ENCODE measurements at regions not wholly inside any gene's neighbourhood (a gene's known extent, or its start where the extent isn't known, plus 50 kb on each side); places are given as distances from the start of the nearest gene placed in this dataset.

DNA sequence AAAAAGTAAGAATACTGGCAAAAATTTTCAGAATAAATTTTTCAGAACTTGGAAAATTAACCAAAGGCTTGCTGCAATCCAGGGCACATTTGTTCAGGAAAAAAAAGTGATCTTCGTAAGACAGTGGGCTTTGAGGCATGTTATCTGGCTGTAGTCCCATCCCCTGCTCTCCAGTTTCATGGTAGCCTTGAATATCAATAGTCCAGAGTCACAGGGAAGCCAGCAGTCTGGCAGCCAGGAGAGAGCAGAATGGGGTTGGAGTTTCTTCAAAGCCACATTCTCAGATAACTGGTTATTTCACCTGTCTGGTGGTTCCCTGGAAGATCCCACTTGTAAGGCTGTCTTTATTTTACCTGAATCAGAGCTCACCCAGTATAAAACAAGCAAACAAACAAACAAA, 669.3 kb downstream of the MATN1 start:
- DNase-seq: peak in 1 of 42 donors; percentile 2
- intact Hi-C loops (cut with DNase I): no loop called here

GRCh38 chr1:30052178-30052577, 671.2 kb downstream of the MATN1 start:
- peak in 1 of 42 donors; percentile 23 for DNase-seq
- intact Hi-C loops (cut with DNase I): no loop called here

DNA sequence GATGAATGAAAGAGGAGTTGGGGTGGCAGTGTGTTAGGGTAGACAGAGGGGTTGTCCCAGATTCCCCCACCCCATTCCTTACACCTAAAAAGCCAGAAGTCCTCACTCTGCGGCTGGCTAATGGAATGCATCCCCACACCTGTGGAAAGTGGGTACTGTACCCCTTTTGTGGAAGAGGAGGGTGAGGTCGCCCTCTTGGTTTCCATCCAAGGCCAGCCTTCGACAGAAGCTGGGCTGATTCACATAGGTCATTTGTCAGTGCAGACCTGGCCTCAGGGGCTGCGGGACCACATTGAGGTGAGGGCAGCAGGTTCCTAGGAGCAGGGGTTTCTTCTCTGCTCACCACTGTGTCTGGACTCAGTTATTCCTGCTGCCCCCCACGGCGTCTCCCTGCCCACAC, 671.6 kb downstream of the MATN1 start:
- DNase-seq: peak in 1 of 42 donors; percentile 1
- intact Hi-C loops (cut with DNase I): no loop called here

GRCh38 chr1:30049748-30050296, 673.6 kb downstream of the MATN1 start:
- intact Hi-C loops (cut with DNase I): no loop called here
- DNase-seq: peak in 3 of 42 donors; percentile 3 to 18 (median 10)

DNA sequence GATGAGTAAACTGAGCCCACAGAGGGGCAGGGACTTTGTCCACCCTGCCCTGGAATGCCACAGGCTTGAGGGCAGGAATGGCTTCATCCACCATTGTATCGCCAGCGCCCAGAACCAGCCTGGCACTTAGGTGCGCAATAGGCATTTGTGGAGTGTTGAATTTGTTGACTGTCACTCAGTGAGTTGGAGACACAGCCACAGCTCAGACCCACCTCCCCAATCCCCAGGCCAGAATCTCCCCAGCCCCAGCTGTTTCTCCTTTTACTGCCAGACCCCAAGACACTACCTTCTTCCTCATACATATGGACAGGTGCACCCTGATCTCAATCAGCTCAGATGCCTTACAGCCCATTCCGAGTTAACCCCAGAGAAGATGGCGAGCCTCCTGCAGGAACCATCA, 674.5 kb downstream of the MATN1 start:
- intact Hi-C loops (cut with DNase I): no loop called here
- DNase-seq: peak in 3 of 42 donors; percentile 1 to 7 (median 2)

DNA sequence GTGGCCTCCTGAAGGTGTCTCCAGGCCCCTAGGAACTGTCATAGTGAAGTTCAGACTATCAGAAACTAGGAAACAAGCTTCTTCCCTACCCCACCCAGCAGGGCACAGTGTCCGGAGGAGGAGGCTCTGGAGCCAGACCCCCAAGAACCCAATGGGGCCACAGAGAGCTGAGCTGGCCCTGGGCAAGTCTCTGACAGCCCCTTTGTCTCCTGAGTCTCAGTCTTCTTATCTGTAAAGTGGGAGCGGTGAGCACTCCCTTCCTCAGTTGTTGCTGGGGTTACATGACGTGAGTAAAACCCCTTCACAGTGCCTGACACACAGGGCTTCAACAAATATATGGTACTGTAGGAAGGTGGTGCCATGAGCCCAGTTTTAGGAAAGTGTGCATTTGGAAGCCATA, 675.8 kb downstream of the MATN1 start:
- peak in 4 of 42 donors; percentile 1 to 15 (median 10) for DNase-seq
- intact Hi-C loops (cut with DNase I): no loop called here

DNA sequence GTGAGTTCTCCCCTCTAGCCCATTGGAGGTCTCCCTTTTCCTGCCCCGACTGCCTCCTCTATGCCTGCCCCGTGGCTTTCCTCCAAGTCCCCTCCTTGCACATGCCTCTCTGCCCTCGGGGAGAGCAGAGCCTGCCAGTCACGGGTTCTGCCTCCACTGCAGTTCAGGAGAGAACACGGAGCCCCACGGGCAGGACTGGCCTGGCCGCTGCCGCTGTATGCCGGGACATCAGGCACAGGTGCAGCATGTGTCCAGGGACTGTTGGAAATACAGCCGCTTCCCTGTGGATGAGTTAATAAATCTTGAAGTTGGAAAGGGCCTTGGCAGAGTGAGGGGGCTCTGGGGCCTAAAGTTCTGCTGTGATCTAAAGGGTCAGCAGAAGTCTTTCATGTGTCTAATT, 676.6 kb downstream of the MATN1 start:
- intact Hi-C loops (cut with DNase I): no loop called here
- peak in 1 of 42 donors; percentile 13 for DNase-seq

DNA sequence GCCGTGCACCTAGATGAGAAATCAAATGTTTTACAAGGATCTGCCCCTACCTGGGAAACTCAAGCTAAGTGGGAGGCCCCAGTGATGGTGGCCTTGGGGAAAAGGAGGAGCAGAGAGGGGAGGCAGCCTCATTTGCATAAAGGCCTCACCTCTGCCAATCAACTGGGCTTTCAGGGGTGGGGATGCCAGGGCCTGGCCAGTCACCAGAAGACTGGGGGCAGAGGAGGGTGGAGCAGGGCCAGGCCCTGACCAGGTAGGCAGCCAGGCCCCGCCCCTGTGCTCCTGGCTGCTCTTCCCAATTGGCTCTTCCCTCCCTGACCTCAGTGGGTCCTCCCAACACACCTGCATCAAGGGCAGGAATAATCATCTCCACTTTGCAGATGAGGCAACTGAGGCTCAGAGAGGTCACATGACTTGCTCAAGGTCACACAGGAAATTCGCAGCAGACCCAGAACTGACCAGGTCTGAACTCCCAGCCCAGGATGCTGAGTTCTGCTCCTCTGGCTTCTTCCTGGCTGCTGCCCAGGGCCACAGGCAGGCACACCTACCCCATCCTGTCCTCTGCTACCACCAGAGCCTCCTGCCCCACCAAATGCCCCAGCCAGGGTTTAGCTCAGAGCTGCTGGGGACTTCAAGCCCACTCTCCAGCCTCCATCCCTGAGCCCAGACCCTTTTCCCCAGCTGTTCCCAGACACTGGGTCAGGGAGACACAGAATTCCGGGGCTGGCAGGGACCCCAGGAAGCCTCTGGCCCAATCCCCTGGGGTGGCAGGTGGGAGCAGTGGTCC, 677.9 kb downstream of the MATN1 start:
- DNase-seq: peak in 1 of 42 donors; percentile 6
- intact Hi-C loops (cut with DNase I): no loop called here

GRCh38 chr1:30044656-30045144, 678.7 kb downstream of the MATN1 start:
- intact Hi-C loops (cut with DNase I): no loop called here
- DNase-seq: peak in 1 of 42 donors; percentile 18

DNA sequence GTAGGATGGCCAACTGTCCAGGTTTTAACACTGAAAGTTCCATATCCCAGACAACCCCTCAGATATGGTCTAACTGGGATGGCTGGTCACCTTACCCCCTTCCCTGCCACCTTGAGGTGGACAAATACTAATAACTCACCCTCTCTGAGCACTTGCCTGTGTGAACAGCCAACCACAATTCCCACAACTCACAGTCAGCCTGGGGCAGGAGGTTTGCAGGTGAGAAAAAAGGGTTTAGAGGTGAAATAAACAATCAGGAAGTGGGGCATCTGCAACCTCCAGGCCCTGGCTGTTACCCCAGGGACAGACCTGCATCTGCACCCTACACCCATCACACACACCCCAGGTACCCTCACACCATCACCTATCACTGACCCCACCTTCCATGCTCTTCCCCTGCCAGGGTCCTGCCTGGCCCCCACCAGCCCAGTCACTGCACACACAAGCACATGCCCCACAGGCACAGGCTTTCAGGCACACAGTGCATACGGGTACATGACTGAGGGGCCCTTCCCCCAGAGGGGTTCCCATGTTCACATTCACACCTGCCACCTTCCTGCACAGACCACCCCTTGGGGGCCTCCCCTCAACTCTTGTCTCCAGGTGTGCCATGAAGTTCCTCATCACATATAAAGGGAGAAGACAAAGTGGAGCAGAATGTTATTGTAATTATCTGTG, 679.5 kb downstream of the MATN1 start:
- peak in 2 of 42 donors; percentile 8 to 21 for DNase-seq
- intact Hi-C loops (cut with DNase I): no loop called here

- intact Hi-C loops (cut with DNase I): no loop called here
- DNase-seq: peak in 2 of 42 donors; percentile 14 to 20
These were observed 680.1 kb downstream of the MATN1 start for GRCh38 chr1:30043256-30043655.

GRCh38 chr1:30042438-30043147, 680.8 kb downstream of the MATN1 start:
- DNase-seq: peak in 2 of 42 donors; percentile 11 to 12
- intact Hi-C loops (cut with DNase I): no loop called here

DNA sequence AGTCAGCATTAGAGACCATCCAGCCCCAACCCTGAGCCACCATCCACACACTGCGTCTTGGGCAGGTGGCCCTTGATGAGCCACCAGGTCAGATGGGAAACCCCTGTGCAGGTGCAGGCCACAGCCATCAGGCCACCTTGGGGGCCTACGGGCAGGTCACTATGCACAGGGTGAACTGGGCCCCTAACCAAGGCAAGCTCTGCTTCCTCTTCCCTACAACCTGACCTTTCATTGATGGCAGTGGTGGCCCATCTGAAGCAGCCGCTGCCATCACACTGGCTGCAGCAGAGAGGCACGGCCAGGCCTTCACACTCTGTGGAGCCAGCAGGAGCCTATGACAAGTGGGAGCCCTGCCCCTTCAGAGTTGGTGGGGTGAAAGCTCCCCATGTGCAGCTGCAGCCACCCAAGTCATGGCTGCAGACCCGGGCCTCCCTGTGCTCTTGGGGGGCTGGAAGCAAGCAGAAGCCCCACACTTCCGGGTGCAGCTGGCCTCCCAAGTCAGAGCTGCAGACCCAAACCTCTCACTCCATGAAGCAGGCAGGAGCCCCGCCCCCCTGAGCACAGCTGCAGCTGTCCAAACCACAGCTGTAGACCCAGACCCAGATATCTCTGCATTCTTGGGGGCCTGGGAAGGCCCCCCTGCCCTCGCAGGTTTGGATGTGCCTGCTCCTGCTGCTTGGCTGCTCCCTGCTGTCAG, 681.5 kb downstream of the MATN1 start:
- intact Hi-C loops (cut with DNase I): no loop called here
- DNase-seq: peak in 2 of 42 donors; percentile 10 to 17

GRCh38 chr1:30040081-30041019, 683.0 kb downstream of the MATN1 start:
- intact Hi-C loops (cut with DNase I): no loop called here
- peak in 1 of 42 donors; percentile 19 for DNase-seq

GRCh38 chr1:30039354-30040080, 683.9 kb downstream of the MATN1 start:
- intact Hi-C loops (cut with DNase I): no loop called here
- peak in 1 of 42 donors; percentile 8 for DNase-seq

DNA sequence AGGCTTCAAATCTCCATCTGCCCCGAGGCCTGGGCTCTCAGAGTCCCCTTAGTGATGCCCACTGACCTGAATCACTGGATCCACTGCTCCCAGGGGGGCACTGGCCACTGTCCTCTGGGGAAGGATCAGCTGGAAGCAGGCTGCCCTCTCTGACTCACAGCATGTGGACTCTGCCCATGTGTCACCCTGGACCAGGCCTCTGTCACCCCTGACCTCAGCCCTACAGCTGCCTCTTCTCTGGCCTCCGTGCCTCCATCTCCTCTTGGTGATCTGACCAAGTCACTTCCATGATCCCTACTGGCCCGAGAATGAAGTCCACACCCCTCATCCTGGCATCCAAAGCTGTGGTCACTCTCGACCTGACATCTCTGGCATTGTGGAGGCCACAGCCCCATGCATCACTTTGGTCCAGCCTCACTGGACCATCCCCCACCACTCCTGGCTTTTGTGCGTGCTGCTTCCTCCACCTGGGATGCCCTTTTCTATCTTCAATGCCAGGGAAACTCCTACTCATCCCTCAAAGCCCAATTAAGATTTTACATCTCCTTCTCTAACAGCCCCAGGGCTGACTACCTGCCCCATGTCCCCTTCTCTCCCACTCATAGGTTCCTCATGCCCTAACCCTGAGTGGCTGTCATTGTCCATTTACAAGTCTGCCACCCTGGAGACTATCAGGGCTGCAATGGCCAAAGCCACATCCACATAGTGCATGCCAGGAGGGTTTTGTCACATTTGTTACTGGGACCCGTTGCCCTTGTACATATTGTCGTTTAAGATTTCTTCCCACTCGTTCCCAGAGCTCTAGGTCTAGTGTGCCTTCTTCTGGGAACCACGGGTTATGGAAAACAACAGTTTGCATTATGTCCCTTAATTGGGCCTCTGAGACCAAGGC, 685.0 kb downstream of the MATN1 start:
- intact Hi-C loops (cut with DNase I): no loop called here

More for the DNA sequence above, 685.0 kb downstream of the MATN1 start:
- DNase-seq: no peak

All from head of caudate nucleus (tissue), 42 donors.